Left lung (tissue), 4 donors: ENCODE measurements at regions not wholly inside any gene's neighbourhood (a gene's known extent, or its start where the extent isn't known, plus 50 kb on each side); places are given as distances from the start of the nearest gene placed in this dataset.

Experiments
- ATAC-seq: fragments of 200-7000 bp; cut with Tn5 transposase; one replicate; pipeline ENCODE4 v1.9.1; 2020; ENCODE audit warnings: moderate library complexity
- DNase-seq, 4 donors: peaks; one replicate each; pipeline ENCODE4 v3.0.0-alpha.2; 2013 to 2020
- H3K27ac ChIP-seq, 2 donors: fragments of 200-600 bp; sonication (generic) in 1 of 2; one replicate each; pipeline versions ENCODE4 v1.5.0 to v1.8.0; 2020 to 2021
- H3K27me3 ChIP-seq, 2 donors: fragments of 200-600 bp; sonication (generic) in 1 of 2; one replicate each; pipeline versions ENCODE4 v1.5.0 to v1.8.0; 2020 to 2021
- H3K36me3 ChIP-seq, 2 donors: fragments of 200-600 bp; sonication (generic) in 1 of 2; one replicate each; pipeline versions ENCODE4 v1.5.0 to v1.8.0; 2020 to 2021
- H3K4me1 ChIP-seq, 2 donors: fragments of 200-600 bp; one replicate each; pipeline ENCODE4 v1.8.0; 2021
- H3K4me3 ChIP-seq, 2 donors: fragments of 200-600 bp; sonication (generic) in 1 of 2; one replicate each; pipeline versions ENCODE4 v1.5.0 to v1.8.0; 2020 to 2021; ENCODE audit warnings: mild to moderate bottlenecking in 1 of 2
- H3K9me3 ChIP-seq, 2 donors: fragments of 200-600 bp; sonication (generic) in 1 of 2; one replicate each; pipeline versions ENCODE4 v1.5.0 to v1.8.0; 2020 to 2021
- intact Hi-C, 2 donors: fragments of 100-400 bp; cut with DNase I; formaldehyde crosslinking; loops; one replicate each; pipeline versions ENCODE4 v1.11.2 to v1.14.2; 2022
- TF ChIP-seq, protein P1 (sequence below), 2 donors: fragments of 200-600 bp; sonication (generic) in 1 of 2; IDR thresholded peaks; one replicate each; pipeline versions ENCODE4 v1.5.0 to v1.8.0; 2021; ENCODE audit warnings: antibody characterized with exemption in 2 of 2
- donor health status: DM: no; HTN: yes; CAD: no.
- donor health status: DM: no; HTN: no; CAD: no.

DNA sequence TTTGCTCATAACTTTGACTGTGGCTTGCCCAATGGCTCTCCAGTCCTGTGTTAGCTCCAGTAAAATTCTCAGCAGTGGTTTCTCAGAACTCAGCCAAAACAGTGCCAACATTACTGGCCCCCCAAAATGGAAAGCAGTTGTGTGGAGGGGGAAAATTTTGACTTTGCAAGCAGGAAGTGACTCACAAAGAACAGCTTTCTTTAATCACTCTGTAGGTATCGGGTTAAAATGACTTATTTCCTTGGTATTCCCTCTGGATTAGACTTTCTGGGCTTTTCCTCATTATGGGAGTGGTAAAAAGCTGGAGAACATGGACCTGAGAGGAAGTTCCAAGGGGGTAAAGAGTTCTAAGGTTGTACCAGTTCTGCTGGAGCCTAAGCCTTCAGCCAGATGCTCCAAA is 175.7 kb upstream of the RND3 start:
- no peak for ATAC-seq

DNA sequence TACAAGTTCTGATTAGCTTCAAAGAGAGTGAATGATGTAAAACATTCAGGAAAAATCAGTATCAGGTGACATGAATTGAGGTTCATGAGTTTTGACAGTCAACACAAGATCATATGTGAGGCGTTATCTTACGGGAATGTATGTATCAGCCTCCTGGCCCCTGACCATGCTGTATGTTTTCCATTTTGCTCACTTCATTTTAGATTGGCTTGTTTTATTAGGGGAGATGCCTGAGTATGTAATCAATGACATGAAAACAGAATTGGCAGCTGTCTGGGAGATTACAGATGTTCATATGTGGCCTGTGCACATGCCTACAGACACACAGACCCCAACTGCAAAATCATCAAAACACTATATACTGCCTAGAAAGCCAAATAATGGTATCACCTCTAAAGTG is 168.5 kb upstream of the RND3 start:
- TF ChIP-seq, protein P1, sequence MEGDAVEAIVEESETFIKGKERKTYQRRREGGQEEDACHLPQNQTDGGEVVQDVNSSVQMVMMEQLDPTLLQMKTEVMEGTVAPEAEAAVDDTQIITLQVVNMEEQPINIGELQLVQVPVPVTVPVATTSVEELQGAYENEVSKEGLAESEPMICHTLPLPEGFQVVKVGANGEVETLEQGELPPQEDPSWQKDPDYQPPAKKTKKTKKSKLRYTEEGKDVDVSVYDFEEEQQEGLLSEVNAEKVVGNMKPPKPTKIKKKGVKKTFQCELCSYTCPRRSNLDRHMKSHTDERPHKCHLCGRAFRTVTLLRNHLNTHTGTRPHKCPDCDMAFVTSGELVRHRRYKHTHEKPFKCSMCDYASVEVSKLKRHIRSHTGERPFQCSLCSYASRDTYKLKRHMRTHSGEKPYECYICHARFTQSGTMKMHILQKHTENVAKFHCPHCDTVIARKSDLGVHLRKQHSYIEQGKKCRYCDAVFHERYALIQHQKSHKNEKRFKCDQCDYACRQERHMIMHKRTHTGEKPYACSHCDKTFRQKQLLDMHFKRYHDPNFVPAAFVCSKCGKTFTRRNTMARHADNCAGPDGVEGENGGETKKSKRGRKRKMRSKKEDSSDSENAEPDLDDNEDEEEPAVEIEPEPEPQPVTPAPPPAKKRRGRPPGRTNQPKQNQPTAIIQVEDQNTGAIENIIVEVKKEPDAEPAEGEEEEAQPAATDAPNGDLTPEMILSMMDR (IDR thresholded peaks at IDR 0.05): no peak
- no peak overlapping the region for H3K27ac ChIP-seq
- no peak overlapping the region for H3K4me3 ChIP-seq
- H3K4me1 ChIP-seq: no peaks in the 10 kb centered on the region
- DNase-seq (peak in 2 of 4 donors; percentile 48 to 60), ATAC-seq (no peak)
- H3K27me3 ChIP-seq: no peaks in the 10 kb centered on the region
- no peaks in the 10 kb centered on the region for H3K36me3 ChIP-seq
- intact Hi-C loops: no loop called here
- H3K9me3 ChIP-seq: peaks cover 0 to 10% of the 10 kb centered on the region in 2 donors

More for the DNA sequence above, 175.7 kb upstream of the RND3 start:
- intact Hi-C loops: no loop called here
- Histone ChIP-seq H3K4me3 (no peak overlapping the region), H3K4me1 (no peaks in the 10 kb centered on the region), H3K27ac (no peak overlapping the region), H3K36me3 (no peaks in the 10 kb centered on the region), H3K27me3 (no peaks in the 10 kb centered on the region), H3K9me3 (peaks cover 0 to 31% of the 10 kb centered on the region in 2 donors)
- TF ChIP-seq, protein P1 (IDR thresholded peaks at IDR 0.05): no peak
- no peak for DNase-seq

DNA sequence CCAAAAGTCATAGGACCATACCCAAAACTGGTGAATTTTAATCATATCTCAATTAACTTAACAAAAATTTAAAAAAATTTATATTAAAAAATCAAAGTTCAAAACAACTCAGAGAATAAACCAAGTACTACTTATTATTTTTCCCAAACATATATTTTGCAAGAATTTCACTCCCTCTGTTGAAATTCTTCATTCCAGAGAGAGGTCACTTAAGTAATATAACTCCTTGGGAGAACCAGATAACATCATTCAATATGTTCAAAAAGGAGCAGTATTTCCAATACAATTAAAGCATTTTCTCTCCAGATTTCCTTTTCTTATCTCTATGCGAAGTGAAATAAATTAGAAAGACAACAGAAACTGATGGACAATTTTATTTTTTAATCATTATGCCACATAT is 165.9 kb upstream of the RND3 start:
- TF ChIP-seq, protein P1 (IDR thresholded peaks at IDR 0.05): no peak
- Histone ChIP-seq H3K27ac (no peak overlapping the region), H3K36me3 (no peaks in the 10 kb centered on the region), H3K4me3 (no peak overlapping the region), H3K27me3 (no peaks in the 10 kb centered on the region), H3K9me3 (peaks cover 0 to 3% of the 10 kb centered on the region in 2 donors), H3K4me1 (no peaks in the 10 kb centered on the region)
- DNase-seq (no peak), ATAC-seq (no peak)
- intact Hi-C loops: no loop called here

DNA sequence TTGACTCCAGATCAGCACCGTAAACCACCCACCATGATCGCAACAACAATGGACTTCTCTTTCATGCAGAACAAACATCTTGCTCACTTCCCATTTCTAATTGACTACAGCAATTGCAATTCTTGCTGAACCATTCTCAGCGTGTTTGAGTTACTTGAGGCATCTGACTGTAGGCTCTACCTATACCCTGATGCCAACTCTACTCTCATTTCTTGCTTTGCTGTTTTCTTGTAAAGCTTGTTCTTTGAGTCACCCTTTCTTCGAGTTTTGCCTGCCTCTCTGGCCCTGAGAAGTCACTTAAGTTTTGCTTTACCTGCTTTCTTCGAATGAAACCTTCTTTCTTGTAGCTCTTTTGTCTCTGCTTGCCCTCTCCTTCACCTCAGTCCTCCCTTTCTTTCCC is 160.5 kb upstream of the RND3 start:
- Histone ChIP-seq H3K27me3 (no peaks in the 10 kb centered on the region), H3K4me1 (no peaks in the 10 kb centered on the region), H3K4me3 (no peak overlapping the region), H3K27ac (no peak overlapping the region), H3K36me3 (no peaks in the 10 kb centered on the region), H3K9me3 (no peaks in the 10 kb centered on the region)
- TF ChIP-seq, protein P1 (IDR thresholded peaks at IDR 0.05): no peak
- ATAC-seq (no peak), DNase-seq (no peak)
- intact Hi-C loops: no loop called here

DNA sequence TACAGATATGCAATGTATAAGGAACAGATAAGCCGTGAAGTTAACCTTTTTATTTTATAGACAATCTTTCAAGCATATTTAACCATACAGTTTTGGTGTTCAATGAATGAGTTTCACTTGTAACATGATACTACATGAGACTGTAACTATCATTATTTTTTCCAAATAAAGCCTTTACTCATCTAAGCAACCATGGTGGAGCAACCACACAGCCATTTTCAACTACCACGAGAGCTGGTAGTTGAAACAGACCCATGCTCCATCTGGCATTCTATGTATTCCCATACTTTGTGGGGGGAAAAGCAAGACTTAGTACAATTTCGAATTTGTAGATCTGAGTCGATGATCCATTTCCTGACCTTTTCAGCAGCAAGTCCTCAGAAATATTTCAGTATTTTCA is 159.3 kb upstream of the RND3 start:
- Histone ChIP-seq H3K27me3 (no peaks in the 10 kb centered on the region), H3K27ac (no peak overlapping the region), H3K4me1 (no peaks in the 10 kb centered on the region), H3K9me3 (no peaks in the 10 kb centered on the region), H3K36me3 (no peaks in the 10 kb centered on the region), H3K4me3 (no peak overlapping the region)
- intact Hi-C loops: no loop called here
- TF ChIP-seq, protein P1 (IDR thresholded peaks at IDR 0.05): no peak
- DNase-seq: no peak
- ATAC-seq: no peak
